DMS79 treated with DMSO at 0.1 percent for 48 hours (cell line): ENCODE measurements at regions not wholly inside any gene's neighbourhood (a gene's known extent, or its start where the extent isn't known, plus 50 kb on each side); places are given as distances from the start of the nearest gene placed in this dataset.
A peak's percentile ranks its signal among the peaks of the same experiment; 100 is the strongest.
"Not testable (repeated sequence)": the region's sequence is repeated elsewhere in the genome, so short reads cannot be mapped to it uniquely, and the experiment has no call there.

Source experiments
- DNase-seq: peaks from one replicate; lab custom pipeline; 2025; lab: John Stamatoyannopoulos, UW

DNA sequence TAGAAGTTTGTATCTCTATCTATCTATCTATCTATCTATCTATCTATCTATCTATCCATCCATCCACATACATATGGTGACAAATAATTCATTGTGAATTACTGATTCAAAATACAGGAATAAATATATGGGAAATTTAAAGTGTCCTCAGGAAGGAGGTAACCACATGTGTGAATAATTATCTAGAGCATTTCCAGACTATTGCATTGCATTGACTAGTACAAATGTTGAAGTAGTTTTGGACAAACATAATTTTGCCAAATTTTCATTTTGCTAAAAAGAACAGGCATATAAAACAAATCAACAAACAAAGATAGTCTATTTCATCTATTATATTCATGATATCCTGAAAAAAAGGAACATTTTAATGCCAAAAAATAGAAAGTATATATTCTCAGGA is 192.7 kb downstream of the UTRN start:
- no peak for DNase-seq

DNA sequence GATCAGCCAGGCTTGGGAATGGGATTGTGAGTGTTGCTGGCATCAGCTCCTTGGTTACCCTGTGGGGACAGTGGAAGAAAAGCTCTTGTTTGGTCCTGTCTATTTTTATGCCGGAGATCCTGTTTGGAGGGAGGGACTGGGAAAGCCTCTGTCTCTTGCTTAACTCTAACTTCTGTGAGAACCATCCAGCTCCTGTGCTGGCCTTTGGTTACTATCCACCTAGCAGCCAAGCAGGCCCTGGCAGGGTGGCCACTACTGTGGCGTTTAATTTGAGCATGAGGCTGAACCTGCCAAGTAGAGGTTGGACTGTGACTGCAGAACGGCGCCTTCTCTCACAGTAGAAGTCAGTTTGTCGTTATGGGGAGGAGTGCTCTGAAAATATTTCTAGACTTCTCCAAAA is 193.3 kb downstream of the UTRN start:
- DNase-seq, result no peak

- DNase-seq, result no peak
Measured at GRCh38 chr6:144479991-144480390, 194.9 kb downstream of the UTRN start.

DNA sequence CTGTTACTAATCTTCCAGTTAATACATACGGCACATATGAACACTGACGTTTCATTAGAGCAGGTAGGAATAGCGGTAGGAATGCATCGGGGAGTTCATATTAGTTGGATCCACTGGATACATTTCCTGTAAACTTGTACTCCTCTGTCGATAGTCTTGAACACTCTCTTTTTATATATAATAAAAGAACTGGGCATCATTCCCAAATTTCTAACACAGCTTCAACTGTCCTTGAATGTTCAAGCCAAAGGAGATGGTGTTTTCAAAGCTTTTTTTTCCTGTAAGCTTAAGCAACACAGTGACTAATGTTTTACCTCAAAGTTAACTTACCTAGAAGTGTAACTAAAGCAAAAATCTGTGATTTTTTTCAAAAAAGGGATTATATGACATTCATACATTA is 195.3 kb downstream of the UTRN start:
- DNase-seq, result no peak

- DNase-seq, result no peak
Measured at GRCh38 chr6:144481527-144481926, 196.4 kb downstream of the UTRN start.

- peak; percentile 21 for DNase-seq
Measured at GRCh38 chr6:144482142-144482541, 197.0 kb downstream of the UTRN start.

DNA sequence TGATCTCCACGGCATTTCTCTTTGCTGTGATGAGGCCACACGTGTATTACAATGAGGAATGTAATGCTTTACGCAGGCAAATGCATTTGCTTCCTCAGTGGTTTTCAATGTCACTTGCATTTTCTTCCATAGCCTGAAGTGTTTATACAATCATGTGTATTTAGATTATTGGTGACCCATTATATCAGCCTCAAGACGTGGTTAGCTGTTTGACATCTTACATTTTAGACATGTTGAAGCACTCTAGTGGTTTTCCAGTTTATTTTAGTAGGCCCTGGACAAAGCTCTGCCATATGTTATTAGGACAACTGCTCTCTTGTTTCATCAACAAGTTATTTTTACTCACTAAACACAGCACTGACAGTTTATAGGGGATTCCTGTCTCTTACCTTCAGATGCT is 200.4 kb downstream of the UTRN start:
- no peak for DNase-seq

- DNase-seq, result no peak
Measured at GRCh38 chr6:144488590-144488989, 203.5 kb downstream of the UTRN start.

DNA sequence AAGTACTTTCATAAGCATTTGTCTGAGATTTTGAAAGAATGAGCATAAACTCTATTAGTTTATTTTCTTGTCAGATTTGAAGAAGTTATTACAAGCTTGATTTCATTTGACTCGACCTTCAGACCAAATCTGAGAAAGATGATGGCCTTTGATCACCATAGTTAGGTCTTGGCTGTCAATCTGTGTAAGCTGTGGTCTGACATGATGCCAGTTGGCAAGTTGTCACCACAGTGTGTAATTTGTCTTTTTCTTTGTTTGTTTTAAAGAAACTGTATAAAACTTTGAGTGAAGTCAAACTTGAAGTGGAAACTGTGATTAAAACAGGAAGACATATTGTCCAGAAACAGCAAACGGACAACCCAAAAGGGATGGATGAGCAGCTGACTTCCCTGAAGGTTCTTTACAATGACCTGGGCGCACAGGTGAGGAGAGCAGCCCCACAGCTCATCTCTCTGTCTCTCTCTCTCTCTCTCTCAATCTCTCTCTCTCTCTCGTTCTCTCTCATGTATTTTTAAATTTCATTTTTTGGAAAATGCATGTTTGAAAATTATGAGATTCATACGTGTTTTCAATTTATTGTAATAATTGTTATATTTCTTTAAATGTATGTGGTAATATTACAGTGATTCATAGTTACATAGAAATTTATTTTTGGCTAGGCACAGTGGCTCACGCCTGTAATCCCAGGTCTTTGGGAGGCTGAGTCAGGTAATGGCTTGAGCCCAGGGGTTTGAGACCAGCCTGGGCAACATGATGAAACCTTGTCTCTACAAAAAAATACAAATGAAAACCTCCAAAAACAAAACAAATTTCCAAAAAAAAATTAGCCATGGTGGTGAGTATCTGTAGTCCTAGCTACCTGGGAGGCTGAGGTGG is 208.1 kb downstream of the UTRN start:
- no peak for DNase-seq

- not testable (repeated sequence) for DNase-seq
Measured at GRCh38 chr6:144495076-144495475, 209.9 kb downstream of the UTRN start.

DNA sequence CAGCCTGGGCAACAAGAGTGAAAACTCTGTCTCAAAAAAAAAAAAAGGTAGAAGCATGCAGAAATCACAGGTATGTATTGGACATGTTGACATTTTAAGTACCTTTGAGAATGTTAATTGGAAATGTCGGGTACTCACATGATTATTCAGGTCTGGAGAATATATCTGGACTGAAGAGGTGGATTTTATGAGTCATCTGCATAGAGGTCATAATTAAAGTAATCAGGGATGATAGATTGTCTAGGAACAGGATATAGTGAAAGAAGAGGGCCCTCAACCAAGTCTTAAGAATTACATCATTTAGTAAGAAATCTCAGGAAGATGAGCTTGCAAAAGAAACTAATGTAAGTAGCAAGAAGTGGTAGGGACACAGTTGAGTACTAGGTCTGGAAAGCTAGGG is 212.5 kb downstream of the UTRN start:
- DNase-seq, result no peak

DNA sequence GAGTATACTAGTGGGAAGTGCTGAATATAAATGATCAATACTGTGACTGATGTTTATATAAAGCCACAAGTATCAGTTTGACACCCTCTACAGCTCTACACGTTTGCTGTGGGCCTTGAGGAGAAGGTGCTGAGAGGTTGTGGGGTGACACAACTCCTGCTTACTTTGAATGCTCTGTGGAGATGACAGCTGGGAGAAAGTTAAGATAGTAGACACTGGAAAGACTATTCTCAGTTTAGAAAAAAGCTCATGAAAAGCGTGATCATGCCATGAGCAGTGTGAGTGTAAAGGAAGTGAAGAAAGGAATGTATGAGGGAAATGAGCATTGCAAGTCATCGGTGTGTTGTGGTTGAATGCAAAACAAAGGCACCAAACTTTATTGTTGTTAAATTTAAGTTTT is 215.8 kb downstream of the UTRN start:
- no peak for DNase-seq

- not testable (repeated sequence) for DNase-seq
Measured at GRCh38 chr6:144505214-144505613, 220.1 kb downstream of the UTRN start.

- DNase-seq, result not testable (repeated sequence)
Measured at GRCh38 chr6:144506051-144506450, 220.9 kb downstream of the UTRN start.

- not testable (repeated sequence) for DNase-seq
Measured at GRCh38 chr6:144507772-144508312, 222.7 kb downstream of the UTRN start.

- DNase-seq, result no peak
Measured at GRCh38 chr6:144510859-144511258, 225.7 kb downstream of the UTRN start.

GRCh38 chr6:144515761-144516160 is 230.6 kb downstream of the UTRN start:
- DNase-seq, result no peak

- DNase-seq, result no peak
Measured at GRCh38 chr6:144519426-144519825, 234.3 kb downstream of the UTRN start.

DNA sequence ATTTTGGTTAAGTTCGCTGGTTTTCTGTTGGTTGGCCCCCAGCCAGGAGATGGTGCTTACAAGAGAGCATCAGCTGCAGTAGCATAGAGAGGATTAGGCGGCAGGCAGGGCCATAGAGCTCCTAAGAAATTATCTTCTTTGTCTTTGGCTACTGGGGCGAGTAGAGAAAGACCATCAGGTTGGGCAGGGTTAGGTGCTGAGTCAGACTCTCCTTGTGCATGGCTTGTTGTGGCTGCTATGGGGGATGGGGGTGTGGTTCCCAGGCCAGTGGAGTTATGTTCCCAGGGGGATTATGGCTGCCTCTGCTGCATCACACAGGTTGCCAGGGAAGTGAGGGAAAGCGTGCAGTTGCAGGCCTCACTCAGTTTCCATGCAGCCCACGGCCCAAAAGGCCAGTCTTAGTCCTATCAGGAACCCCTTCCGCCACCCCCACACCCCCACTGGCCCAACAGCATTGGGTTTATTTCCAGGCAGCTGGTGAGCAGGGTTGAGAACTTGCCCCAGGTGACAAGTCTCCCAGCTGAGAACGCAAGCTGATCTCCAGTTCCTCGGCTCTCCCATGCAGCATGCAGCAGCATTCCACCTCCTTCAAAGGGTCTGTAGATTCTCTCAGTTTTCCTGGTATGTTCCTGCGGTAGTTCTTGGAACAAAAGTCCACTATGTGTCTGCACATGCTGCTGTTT is 243.7 kb downstream of the UTRN start:
- no peak for DNase-seq

DNA sequence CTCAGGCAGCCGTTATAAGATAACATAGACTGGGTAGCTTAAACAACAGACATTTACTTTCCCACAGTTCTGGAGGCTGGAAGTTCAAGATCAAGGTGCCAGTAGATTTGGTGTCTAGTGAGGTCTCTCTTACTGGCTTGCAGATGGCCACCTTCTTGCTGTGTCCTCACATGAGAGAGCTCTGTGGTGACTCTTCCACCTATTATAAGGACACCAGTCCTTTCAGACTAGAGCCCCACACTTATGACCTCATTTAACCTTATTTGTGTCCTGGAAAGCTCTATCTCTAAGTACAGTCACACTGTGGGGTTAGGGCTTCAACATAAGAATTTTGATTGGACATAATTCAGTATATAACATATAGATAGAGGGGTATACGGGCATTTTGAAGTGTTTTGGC is 245.0 kb downstream of the UTRN start:
- DNase-seq, result no peak

- DNase-seq, result not testable (repeated sequence)
Measured at GRCh38 chr6:144532238-144532637, 247.1 kb downstream of the UTRN start.

GRCh38 chr6:144534180-144534579 is 249.0 kb downstream of the UTRN start:
- no peak for DNase-seq

GRCh38 chr6:144535630-144536029 is 250.5 kb downstream of the UTRN start:
- no peak for DNase-seq
